Duodenal mucosa (tissue), 2 donors: ENCODE measurements at regions not wholly inside any gene's neighbourhood (a gene's known extent, or its start where the extent isn't known, plus 50 kb on each side); places are given as distances from the start of the nearest gene placed in this dataset.
"Not testable (repeated sequence)": the region's sequence is repeated elsewhere in the genome, so short reads cannot be mapped to it uniquely, and the experiment has no call there.

Experiments
- H3K27ac ChIP-seq: one replicate; pipeline ENCODE4 v1.7.0; 2013; ENCODE audit warnings: low read depth, low read length
- H3K27me3 ChIP-seq, 2 donors: one replicate each; pipeline ENCODE4 v1.7.0; 2013; ENCODE audit warnings: low read length in 2 of 2, control low read depth in 1 of 2; ENCODE audit not compliant: insufficient read depth in 2 of 2, control insufficient read depth in 1 of 2
- H3K36me3 ChIP-seq, 2 donors: one replicate each; pipeline ENCODE4 v1.7.0; 2013; ENCODE audit warnings: low read length in 2 of 2, control low read depth in 1 of 2; ENCODE audit not compliant: insufficient read depth in 2 of 2, control insufficient read depth in 1 of 2
- H3K4me1 ChIP-seq, 2 donors: one replicate each; pipeline ENCODE4 v1.7.0; 2013; ENCODE audit warnings: low read length in 2 of 2, control low read depth in 1 of 2; ENCODE audit not compliant: insufficient read depth in 2 of 2, control insufficient read depth in 1 of 2
- H3K4me3 ChIP-seq, 2 donors: one replicate each; pipeline ENCODE4 v1.7.0; 2013; ENCODE audit warnings: low read length in 2 of 2, low read depth in 1 of 2
- H3K9ac ChIP-seq, 2 donors: one replicate each; pipeline ENCODE4 v1.7.0; 2013; ENCODE audit warnings: low read length in 2 of 2, low read depth in 1 of 2
- H3K9me3 ChIP-seq, 2 donors: one replicate each; pipeline ENCODE4 v1.7.0; 2013; ENCODE audit warnings: low read length in 2 of 2, control low read depth in 1 of 2; ENCODE audit not compliant: control insufficient read depth in 1 of 2

- H3K27ac ChIP-seq, H3K36me3 ChIP-seq, H3K9ac ChIP-seq, H3K27me3 ChIP-seq, H3K4me3 ChIP-seq, H3K9me3 ChIP-seq, H3K4me1 ChIP-seq: not testable (repeated sequence)
Measured at GRCh38 chr10:130975351-130975750, 336.2 kb downstream of the TCERG1L start.

DNA sequence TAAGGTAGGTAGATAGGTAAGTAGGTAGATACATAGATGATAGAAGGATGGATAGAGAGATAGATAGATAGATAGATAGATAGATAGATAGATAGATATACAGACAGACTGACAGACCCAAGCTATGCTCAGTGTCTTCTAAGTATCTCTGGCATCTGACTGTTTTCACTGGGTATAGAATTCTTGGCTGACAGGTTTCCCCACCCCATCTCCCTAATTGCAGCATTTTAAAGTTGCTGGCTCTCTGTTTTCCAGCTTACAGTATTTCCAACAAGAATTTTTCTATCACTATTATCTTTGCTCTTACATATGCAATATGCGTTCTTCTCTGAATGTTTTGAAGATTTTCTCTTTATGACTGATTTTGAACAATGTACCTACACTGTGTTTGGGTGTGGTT is 328.7 kb downstream of the TCERG1L start:
- no peaks in the 10 kb centered on the region for H3K4me1 ChIP-seq
- H3K9me3 ChIP-seq = no peaks in the 10 kb centered on the region
- H3K27me3 ChIP-seq = no peaks in the 10 kb centered on the region
- H3K4me3 ChIP-seq = no peak overlapping the region
- H3K9ac ChIP-seq = no peak overlapping the region
- no peaks in the 10 kb centered on the region for H3K36me3 ChIP-seq
- H3K27ac ChIP-seq = no peak overlapping the region

DNA sequence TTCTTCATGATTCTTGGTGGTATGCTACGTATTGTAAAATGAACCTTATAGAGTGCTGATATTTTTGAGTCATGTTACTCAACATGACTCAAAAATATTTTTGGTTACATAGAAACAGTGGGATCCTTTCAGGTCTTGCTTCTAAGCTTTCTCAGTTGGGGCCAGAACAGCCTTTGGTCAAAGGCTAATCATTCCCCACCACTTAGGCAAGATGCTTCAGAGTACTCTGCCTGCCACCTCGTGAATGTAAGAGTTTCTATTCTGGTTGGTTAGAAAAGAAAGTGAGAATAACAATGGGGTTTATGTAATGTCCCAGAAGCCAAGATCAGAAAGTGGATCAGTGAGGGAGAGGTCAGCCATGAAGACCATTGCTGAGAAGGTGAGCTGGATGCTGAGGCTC is 327.8 kb downstream of the TCERG1L start:
- H3K27me3 ChIP-seq = no peaks in the 10 kb centered on the region
- no peak overlapping the region for H3K27ac ChIP-seq
- no peaks in the 10 kb centered on the region for H3K9me3 ChIP-seq
- no peaks in the 10 kb centered on the region for H3K36me3 ChIP-seq
- no peak overlapping the region for H3K4me3 ChIP-seq
- no peak overlapping the region for H3K9ac ChIP-seq
- no peaks in the 10 kb centered on the region for H3K4me1 ChIP-seq

DNA sequence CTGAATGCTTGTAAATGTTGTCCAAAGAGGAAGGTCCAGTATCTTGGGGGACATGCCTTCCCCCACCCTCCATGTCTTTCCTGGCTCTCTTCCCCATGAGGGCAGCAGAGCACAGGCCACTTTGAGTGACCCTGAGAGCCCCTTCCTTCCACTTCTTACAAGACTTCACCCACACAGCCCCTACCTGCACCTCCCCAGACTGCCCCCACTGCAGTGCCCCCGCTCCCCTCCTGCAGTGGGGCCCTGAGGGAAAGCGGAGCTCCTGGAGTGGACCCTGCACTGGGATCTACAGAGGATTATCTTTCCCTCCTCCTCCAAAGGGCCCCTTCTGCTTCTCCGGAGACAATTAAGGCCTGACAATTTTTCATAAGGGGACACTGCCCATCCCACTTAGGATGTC is 326.8 kb downstream of the TCERG1L start:
- Histone ChIP-seq H3K4me1 (no peaks in the 10 kb centered on the region), H3K4me3 (no peak overlapping the region), H3K9me3 (no peaks in the 10 kb centered on the region), H3K27me3 (no peaks in the 10 kb centered on the region), H3K9ac (no peak overlapping the region), H3K36me3 (no peaks in the 10 kb centered on the region), H3K27ac (no peak overlapping the region)

- Histone ChIP-seq H3K9ac (no peak overlapping the region), H3K4me3 (no peak overlapping the region), H3K27me3 (no peaks in the 10 kb centered on the region), H3K4me1 (no peaks in the 10 kb centered on the region), H3K27ac (no peak overlapping the region), H3K9me3 (no peaks in the 10 kb centered on the region), H3K36me3 (no peaks in the 10 kb centered on the region)
Measured at GRCh38 chr10:130985158-130985753, 326.3 kb downstream of the TCERG1L start.

DNA sequence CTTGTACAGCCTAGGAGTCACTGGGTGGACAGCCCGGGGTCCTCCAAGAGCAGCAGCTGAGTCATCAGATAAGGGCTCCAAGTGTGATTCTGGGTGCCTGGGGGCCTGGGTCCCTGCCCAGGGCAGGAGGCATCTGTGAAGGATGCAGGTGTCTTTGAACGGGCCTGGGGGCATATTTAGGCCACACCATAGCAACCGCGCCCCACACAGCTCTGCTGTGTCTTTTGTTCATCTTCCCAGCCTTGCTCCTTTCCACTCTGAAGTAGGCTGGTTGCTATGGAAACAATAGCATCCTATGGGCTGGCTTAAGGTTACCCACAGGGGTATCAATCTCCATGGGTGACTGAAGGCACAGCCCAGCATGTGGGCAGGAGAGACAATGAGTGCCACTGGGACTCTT is 324.7 kb downstream of the TCERG1L start:
- no peak overlapping the region for H3K27ac ChIP-seq
- H3K9ac ChIP-seq = no peak overlapping the region
- no peaks in the 10 kb centered on the region for H3K4me1 ChIP-seq
- H3K27me3 ChIP-seq = no peaks in the 10 kb centered on the region
- no peaks in the 10 kb centered on the region for H3K36me3 ChIP-seq
- H3K4me3 ChIP-seq = no peak overlapping the region
- no peaks in the 10 kb centered on the region for H3K9me3 ChIP-seq

DNA sequence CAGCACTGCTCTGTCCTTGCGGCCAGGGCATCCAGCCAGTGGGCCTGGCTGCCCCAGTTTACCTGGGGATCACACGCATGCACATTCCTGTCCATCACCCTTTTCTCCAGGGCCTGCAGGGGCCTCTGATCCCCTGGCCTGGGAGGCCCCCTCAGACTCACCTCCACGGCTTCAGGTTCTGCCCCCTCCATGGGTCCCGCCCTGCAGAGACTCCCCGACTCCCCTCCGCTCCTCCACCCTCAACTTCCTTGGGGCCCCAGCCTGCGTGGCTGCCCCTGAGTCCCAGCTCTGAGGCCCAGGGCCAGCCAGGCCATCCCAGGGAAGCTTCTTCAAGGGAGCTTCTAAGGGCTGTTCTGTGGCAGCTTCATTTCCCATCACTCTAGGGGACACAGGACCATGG is 324.1 kb downstream of the TCERG1L start:
- no peaks in the 10 kb centered on the region for H3K27me3 ChIP-seq
- H3K4me3 ChIP-seq = no peak overlapping the region
- H3K4me1 ChIP-seq = no peaks in the 10 kb centered on the region
- H3K9me3 ChIP-seq = no peaks in the 10 kb centered on the region
- H3K36me3 ChIP-seq = no peaks in the 10 kb centered on the region
- no peak overlapping the region for H3K9ac ChIP-seq
- no peak overlapping the region for H3K27ac ChIP-seq

DNA sequence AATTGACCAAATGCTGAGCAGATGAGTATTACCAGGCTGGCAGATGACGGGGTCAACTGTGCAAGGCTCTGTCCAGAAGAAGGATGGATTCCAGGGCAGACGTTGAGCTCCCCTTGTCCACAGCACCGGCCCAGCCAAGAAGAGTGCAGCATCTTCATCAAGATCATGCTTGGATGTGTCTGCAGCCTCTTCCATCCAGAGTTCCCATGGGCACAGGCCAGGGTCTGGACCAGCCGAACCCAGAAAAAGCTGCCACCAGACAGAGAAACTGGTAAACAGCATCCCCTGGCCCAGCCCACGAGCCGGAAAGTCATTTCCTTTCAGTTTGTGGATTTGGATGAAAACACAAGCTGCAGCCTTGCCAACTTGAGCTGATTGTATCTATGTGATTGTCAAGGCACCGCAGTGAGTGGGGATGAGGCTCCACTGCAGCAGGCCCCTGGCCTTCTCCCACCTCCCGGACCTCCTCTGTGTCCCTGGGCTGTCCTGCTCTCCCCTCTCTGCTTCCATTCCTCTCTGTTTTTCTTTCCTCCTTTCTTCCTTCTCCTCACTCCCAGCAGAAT is 321.8 kb downstream of the TCERG1L start:
- Histone ChIP-seq H3K4me1 (no peaks in the 10 kb centered on the region), H3K4me3 (no peak overlapping the region), H3K9ac (no peak overlapping the region), H3K27me3 (no peaks in the 10 kb centered on the region), H3K36me3 (no peaks in the 10 kb centered on the region), H3K27ac (no peak overlapping the region), H3K9me3 (no peaks in the 10 kb centered on the region)

DNA sequence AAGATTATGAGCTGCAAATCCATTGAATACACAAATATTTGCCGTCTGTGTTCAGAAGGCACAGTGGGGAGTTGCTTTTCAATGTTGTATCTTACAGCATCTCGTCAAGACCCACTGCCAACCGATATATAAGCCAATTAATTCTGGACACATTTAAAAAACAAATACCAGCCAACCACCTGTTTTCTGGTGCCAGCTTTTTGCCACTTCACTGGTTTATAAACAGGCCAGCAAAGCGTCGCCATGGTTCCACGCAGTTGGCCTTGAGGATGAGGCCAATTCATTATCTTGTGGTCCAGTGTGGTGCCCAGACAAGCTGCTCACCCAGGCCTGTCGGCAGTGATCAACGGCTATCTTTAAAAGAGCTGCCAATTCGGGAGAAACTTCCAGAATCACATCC is 321.0 kb downstream of the TCERG1L start:
- Histone ChIP-seq H3K9ac (no peak overlapping the region), H3K4me3 (no peak overlapping the region), H3K27ac (no peak overlapping the region), H3K36me3 (no peaks in the 10 kb centered on the region), H3K4me1 (no peaks in the 10 kb centered on the region), H3K27me3 (no peaks in the 10 kb centered on the region), H3K9me3 (no peaks in the 10 kb centered on the region)

- no peak overlapping the region for H3K9ac ChIP-seq
- no peaks in the 10 kb centered on the region for H3K27me3 ChIP-seq
- H3K27ac ChIP-seq = no peak overlapping the region
- no peak overlapping the region for H3K4me3 ChIP-seq
- H3K4me1 ChIP-seq = no peaks in the 10 kb centered on the region
- H3K9me3 ChIP-seq = no peaks in the 10 kb centered on the region
- H3K36me3 ChIP-seq = no peaks in the 10 kb centered on the region
Measured at GRCh38 chr10:130992802-130993523, 318.6 kb downstream of the TCERG1L start.
